ENCODE measurements at regions not wholly inside any gene's neighbourhood (a gene's known extent, or its start where the extent isn't known, plus 50 kb on each side); places are given as distances from the start of the nearest gene placed in this dataset.

- intact Hi-C loops (cut with micrococcal nuclease): no loop called here
Measured at GRCh38 chr1:221343136-221343535, 398.8 kb downstream of the DUSP10 start.

GRCh38 chr1:221343607-221344006 lies 398.3 kb downstream of the DUSP10 start:
- intact Hi-C loops (cut with micrococcal nuclease): no loop called here

- intact Hi-C loops (cut with micrococcal nuclease): no loop called here
Measured at GRCh38 chr1:221344693-221345092, 397.2 kb downstream of the DUSP10 start.

- intact Hi-C loops (cut with micrococcal nuclease): no loop called here
Measured at GRCh38 chr1:221347706-221348105, 394.2 kb downstream of the DUSP10 start.

GRCh38 chr1:221350091-221350490 lies 391.8 kb downstream of the DUSP10 start:
- intact Hi-C loops (cut with micrococcal nuclease): no loop called here

- intact Hi-C loops (cut with micrococcal nuclease): no loop called here
Measured at GRCh38 chr1:221356693-221357092, 385.2 kb downstream of the DUSP10 start.

- intact Hi-C loops (cut with micrococcal nuclease): no loop called here
Measured at GRCh38 chr1:221363039-221363438, 378.9 kb downstream of the DUSP10 start.

GRCh38 chr1:221366495-221367110 lies 375.3 kb downstream of the DUSP10 start:
- intact Hi-C loops (cut with micrococcal nuclease): no loop called here

- intact Hi-C loops (cut with micrococcal nuclease): no loop called here
Measured at GRCh38 chr1:221371705-221372104, 370.2 kb downstream of the DUSP10 start.

GRCh38 chr1:221373795-221374194 lies 368.1 kb downstream of the DUSP10 start:
- intact Hi-C loops (cut with micrococcal nuclease): no loop called here

GRCh38 chr1:221376286-221376685 lies 365.6 kb downstream of the DUSP10 start:
- intact Hi-C loops (cut with micrococcal nuclease): no loop called here

- intact Hi-C loops (cut with micrococcal nuclease): no loop called here
Measured at GRCh38 chr1:221381910-221382623, 359.8 kb downstream of the DUSP10 start.

GRCh38 chr1:221392453-221392852 lies 349.4 kb downstream of the DUSP10 start:
- intact Hi-C loops (cut with micrococcal nuclease): no loop called here

GRCh38 chr1:221394011-221394544 lies 347.8 kb downstream of the DUSP10 start:
- intact Hi-C loops (cut with micrococcal nuclease): no loop called here

- intact Hi-C loops (cut with micrococcal nuclease): no loop called here
Measured at GRCh38 chr1:221396526-221396925, 345.4 kb downstream of the DUSP10 start.

GRCh38 chr1:221397141-221397540 lies 344.7 kb downstream of the DUSP10 start:
- intact Hi-C loops (cut with micrococcal nuclease): no loop called here

- intact Hi-C loops (cut with micrococcal nuclease): no loop called here
Measured at GRCh38 chr1:221397606-221398005, 344.3 kb downstream of the DUSP10 start.

- intact Hi-C loops (cut with micrococcal nuclease): no loop called here
Measured at GRCh38 chr1:221405146-221405545, 336.7 kb downstream of the DUSP10 start.

GRCh38 chr1:221408117-221408803 lies 333.6 kb downstream of the DUSP10 start:
- intact Hi-C loops (cut with micrococcal nuclease): no loop called here

- intact Hi-C loops (cut with micrococcal nuclease): no loop called here
Measured at GRCh38 chr1:221411283-221411682, 330.6 kb downstream of the DUSP10 start.

- intact Hi-C loops (cut with micrococcal nuclease): no loop called here
Measured at GRCh38 chr1:221414772-221415539, 326.9 kb downstream of the DUSP10 start.

GRCh38 chr1:221415651-221416050 lies 326.2 kb downstream of the DUSP10 start:
- intact Hi-C loops (cut with micrococcal nuclease): no loop called here

All from T-helper 2 cell treated with Interferon-gamma antibody and Interleukin-4, amounts not matched to agents 100 ng/mL and 5 ng/mL, for 36 hours (primary cell).